ENCODE measurements at regions not wholly inside any gene's neighbourhood (a gene's known extent, or its start where the extent isn't known, plus 50 kb on each side); places are given as distances from the start of the nearest gene placed in this dataset.
"Not testable (repeated sequence)": the region's sequence is repeated elsewhere in the genome, so short reads cannot be mapped to it uniquely, and the experiment has no call there.

GRCh38 chrY:7325531-7325930 is 414.0 kb upstream of the AMELY start:
- TF ChIP-seq CTCF (IDR thresholded peaks at IDR 0.05): no peak
- TF ChIP-seq POLR2AphosphoS5 (IDR thresholded peaks at IDR 0.05): no peak
- TF ChIP-seq POLR2A (IDR thresholded peaks at IDR 0.05): no peak
- H3K4me3 ChIP-seq: no peak overlapping the region
- no peaks in the 10 kb centered on the region for H3K36me3 ChIP-seq
- H3K27me3 ChIP-seq: no peaks in the 10 kb centered on the region
- no peaks in the 10 kb centered on the region for H3K9me3 ChIP-seq
- no peak for DNase-seq (ENCODE audit: low spot score in 2 of 2)
- no peak overlapping the region for H3K27ac ChIP-seq
- H3K4me1 ChIP-seq: no peaks in the 10 kb centered on the region
- intact Hi-C loops (cut with DNase I; ENCODE audit: low total_unique reads): no loop called here

- intact Hi-C loops (cut with DNase I; ENCODE audit: low total_unique reads): no loop called here
- H3K4me3 ChIP-seq: no peak overlapping the region
- H3K9me3 ChIP-seq: no peaks in the 10 kb centered on the region
- H3K36me3 ChIP-seq: no peaks in the 10 kb centered on the region
- DNase-seq (ENCODE audit: low spot score in 2 of 2): no peak
- TF ChIP-seq POLR2A (IDR thresholded peaks at IDR 0.05): no peak
- TF ChIP-seq POLR2AphosphoS5 (IDR thresholded peaks at IDR 0.05): no peak
- no peak for TF ChIP-seq CTCF (IDR thresholded peaks at IDR 0.05)
- no peak overlapping the region for H3K27ac ChIP-seq
- no peaks in the 10 kb centered on the region for H3K27me3 ChIP-seq
- H3K4me1 ChIP-seq: no peaks in the 10 kb centered on the region
These were observed 409.2 kb upstream of the AMELY start for GRCh38 chrY:7320751-7321150.

- H3K36me3 ChIP-seq; H3K9me3 ChIP-seq; H3K4me1 ChIP-seq; DNase-seq (ENCODE audit: low spot score in 2 of 2); H3K4me3 ChIP-seq; H3K27me3 ChIP-seq; intact Hi-C loops (cut with DNase I; ENCODE audit: low total_unique reads); H3K27ac ChIP-seq: not testable (repeated sequence)
These were observed 408.6 kb upstream of the AMELY start for GRCh38 chrY:7320171-7320570.

- intact Hi-C loops (cut with DNase I; ENCODE audit: low total_unique reads): no loop called here
- H3K36me3 ChIP-seq: no peaks in the 10 kb centered on the region
- H3K27me3 ChIP-seq: no peaks in the 10 kb centered on the region
- no peaks in the 10 kb centered on the region for H3K4me1 ChIP-seq
- H3K9me3 ChIP-seq: no peaks in the 10 kb centered on the region
- TF ChIP-seq POLR2AphosphoS5 (IDR thresholded peaks at IDR 0.05) (no peak), CTCF (IDR thresholded peaks at IDR 0.05) (no peak), POLR2A (IDR thresholded peaks at IDR 0.05) (no peak)
- no peak overlapping the region for H3K27ac ChIP-seq
- H3K4me3 ChIP-seq: no peak overlapping the region
- no peak for DNase-seq (ENCODE audit: low spot score in 2 of 2)
These were observed 406.6 kb upstream of the AMELY start for GRCh38 chrY:7318122-7318521.

GRCh38 chrY:7317571-7317970 is 406.0 kb upstream of the AMELY start:
- intact Hi-C loops (cut with DNase I; ENCODE audit: low total_unique reads): no loop called here
- no peaks in the 10 kb centered on the region for H3K4me1 ChIP-seq
- H3K9me3 ChIP-seq: no peaks in the 10 kb centered on the region
- H3K36me3 ChIP-seq: no peaks in the 10 kb centered on the region
- H3K4me3 ChIP-seq: no peak overlapping the region
- no peak for DNase-seq (ENCODE audit: low spot score in 2 of 2)
- TF ChIP-seq POLR2A (IDR thresholded peaks at IDR 0.05): no peak
- no peak for TF ChIP-seq POLR2AphosphoS5 (IDR thresholded peaks at IDR 0.05)
- TF ChIP-seq CTCF (IDR thresholded peaks at IDR 0.05): no peak
- H3K27ac ChIP-seq: no peak overlapping the region
- H3K27me3 ChIP-seq: no peaks in the 10 kb centered on the region

Measured in breast epithelium (tissue), 4 donors.